ENCODE measurements at regions not wholly inside any gene's neighbourhood (a gene's known extent, or its start where the extent isn't known, plus 50 kb on each side); places are given as distances from the start of the nearest gene placed in this dataset.

DNA sequence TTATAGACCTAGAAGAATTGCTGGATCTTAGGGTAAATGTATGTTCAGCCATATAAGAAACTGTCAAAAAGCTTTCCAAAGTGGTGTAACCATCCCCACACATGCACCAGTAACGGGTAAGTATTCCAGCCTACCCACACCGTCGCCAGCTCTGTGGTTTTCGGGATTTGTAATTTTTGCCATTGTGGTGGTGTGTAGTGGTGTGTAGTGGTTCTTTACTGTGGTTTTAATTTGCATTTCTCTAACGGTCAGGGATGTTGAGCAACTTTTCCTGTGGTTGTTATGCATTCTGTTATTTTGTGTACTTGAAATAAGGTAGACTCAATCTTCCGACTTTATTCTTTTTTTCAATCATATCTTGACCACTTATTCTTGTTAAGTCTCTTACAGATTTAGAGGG lies 342.4 kb upstream of the AJAP1 start:
- no peak for DNase-seq (ENCODE audit: low read depth, low spot score)

DNA sequence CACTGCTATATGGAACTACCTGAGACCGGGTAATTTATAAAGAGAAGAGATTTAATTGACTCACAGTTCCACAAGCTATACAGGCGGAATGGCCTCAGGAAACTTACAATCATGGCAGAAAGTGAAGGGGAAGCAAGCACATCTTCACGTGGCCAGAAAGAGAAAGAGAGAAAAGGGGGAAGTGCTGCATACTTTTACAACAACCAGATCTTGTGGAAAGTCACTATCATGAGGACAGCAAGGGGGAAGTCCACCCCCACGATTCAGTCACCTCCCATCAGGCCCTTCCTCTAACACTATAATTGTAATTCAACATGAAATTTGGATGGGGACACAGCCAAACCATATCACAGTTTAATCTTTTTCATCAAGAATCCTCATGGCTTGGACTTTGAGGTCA lies 339.2 kb upstream of the AJAP1 start:
- no peak for DNase-seq (ENCODE audit: low read depth, low spot score)

DNA sequence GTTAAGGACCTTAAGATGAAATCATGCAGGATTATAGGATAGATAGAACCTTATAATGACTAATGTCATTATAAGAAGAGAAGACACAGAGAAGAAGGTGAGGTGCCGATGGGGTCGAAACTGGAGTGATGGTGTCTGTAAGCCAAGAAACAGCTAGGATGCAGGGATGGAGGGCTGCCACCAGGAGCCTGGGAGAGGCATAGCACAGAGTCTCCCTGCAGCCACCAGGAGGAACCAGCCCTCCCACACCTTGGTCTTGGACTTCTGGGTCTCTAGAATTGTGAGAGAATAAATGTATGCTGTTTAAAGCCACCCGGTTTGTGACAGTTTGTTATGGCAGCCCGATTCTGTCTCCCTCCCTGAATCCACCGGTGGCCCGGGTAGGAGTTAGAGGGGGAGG lies 337.2 kb upstream of the AJAP1 start:
- DNase-seq (ENCODE audit: low read depth, low spot score): no peak

DNA sequence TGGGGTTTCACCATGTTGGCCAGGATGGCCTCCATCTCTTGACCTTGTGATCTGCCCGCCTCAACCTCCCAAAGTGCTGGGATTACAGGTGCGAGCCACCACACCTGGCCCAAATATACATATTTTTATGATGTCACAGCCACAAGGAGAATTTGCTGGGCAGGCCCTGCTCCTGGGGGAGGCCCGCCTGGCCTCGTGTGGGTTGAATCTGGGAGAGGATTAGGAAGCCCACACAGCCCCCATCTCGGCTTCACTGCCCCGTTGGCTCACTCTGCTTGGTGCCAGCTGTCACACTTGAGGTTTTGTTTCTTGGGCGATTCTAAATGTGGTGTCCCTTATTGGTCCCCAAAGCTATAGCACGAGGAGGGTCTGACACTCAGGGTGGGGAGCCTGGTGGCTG lies 335.7 kb upstream of the AJAP1 start:
- DNase-seq (ENCODE audit: low read depth, low spot score): no peak

DNA sequence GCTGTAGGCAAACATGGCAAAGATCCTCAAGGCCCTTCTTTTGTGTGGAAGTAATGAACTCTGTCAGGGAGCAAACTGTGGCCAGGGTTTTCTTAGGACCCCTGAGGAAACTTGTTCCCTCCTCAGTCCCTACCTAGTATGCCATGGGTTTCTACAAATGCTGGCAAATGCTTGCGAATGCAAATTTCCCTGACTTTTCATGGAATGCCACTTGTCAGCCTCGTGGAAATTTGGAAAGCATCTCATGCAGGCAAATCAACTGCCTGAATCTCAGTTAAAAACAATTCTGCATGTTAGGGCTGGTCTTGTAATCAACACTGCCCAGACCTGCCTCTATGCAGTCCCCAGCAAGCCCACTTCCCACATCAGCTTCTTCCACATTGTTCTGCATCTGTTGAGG lies 334.9 kb upstream of the AJAP1 start:
- no peak for DNase-seq (ENCODE audit: low read depth, low spot score)

DNA sequence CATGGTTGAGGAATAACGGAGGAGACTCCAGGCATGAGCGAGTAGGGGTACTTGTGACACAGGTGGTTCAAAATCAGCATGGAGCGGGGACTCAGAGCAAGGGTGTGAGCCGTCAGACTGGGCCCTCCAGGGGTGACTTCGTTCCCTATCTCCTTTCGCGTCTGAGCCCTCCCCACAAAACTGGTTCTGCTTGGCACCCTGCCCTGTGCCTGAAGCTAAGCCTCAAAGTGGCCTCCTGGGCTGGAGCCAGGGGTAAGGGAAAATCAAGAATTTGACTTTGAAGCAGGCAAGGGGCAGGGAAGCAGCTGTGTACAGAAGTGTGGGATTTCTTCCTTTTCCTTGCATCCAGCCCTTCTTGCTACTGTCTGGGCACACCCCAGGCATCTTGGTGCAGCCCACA lies 331.5 kb upstream of the AJAP1 start:
- DNase-seq (ENCODE audit: low read depth, low spot score): no peak

DNA sequence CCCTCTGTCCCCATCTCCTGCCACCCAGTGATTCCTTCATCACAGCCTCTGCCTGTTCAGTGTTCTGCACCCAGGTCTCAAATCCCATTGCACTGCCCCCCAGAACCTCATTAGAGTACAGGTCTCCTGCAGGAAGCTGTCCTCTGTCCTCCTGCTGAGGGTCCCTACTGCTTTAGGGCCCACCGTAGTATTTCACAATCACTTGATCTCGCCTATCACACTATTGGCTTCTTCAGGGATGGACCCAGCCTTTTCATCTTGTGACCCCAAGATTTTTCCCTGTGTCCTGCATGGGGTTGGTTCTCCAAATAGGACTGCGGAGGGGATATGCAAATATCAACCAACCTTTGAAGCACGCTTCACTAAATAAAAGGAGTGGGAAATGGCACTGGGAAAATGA lies 331.1 kb upstream of the AJAP1 start:
- no peak for DNase-seq (ENCODE audit: low read depth, low spot score)

DNA sequence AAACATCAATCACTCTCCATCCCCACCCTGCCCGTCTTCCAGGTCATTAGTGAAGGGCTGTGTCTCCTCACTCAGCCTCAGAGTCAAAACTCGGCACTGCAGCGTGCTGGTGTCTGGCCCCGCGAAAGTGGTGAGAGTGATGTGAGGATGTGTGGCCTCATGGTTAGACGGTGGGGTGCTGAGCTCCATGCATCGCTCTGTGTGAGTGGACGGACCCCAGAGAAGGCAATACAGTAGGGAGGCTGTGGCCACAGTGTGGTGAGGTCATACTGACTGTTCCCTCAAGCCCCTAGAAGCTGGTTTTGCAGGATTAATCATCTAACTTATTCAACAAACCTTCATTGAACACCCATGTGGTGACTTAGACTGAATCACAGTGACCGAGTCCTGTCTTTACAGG lies 329.9 kb upstream of the AJAP1 start:
- no peak for DNase-seq (ENCODE audit: low read depth, low spot score)

DNA sequence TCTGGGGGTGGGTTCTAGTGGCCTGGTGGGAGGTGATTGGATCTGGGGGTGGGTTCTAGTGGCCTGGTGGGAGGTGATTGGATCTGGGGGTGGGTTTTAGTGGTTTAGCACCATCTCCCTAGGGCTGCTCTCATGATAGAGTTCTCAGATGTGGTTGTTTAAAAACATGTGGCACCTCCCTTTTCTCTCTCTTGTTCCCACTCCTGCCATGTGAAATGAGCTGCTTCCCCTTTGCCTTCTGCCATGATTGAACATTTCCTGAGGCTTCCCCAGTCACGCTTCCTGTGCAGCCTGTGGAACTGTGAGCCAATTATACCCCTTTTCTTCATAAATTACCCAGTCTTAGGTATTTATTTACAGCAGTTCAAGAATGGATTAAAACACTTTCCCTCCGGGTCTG lies 327.3 kb upstream of the AJAP1 start:
- DNase-seq (ENCODE audit: low read depth, low spot score): no peak

DNA sequence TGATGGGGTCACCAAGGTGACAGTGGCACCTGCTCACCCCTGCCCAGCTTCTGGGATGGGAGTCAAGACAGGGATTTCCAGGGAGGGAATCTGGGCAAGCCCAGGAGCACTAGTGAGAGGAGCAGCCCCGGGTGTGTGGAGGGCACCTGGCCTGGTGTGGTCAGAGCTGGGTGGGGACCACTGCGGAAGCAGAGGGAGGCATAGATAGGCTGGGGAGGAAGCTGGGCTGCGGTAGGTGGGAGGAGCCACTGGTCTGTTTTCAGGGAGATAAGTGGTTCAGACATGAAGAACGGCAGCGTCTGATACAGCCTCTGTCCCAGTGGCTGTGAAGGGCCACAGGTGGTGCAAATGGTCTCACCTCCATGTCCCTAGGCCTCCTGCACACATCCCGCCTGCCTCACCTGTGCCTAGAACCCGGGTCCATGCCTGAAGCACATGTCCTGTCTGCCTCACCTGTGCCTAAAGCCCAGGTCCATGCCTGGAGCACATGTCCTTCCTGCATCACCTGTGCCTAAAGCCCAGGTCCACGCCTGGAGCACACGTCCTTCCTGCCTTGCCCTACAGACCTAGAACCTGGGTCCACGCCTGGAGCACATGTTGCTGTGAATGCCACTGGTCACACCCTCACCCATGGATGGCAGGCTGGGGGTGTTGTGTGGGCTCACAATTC lies 325.9 kb upstream of the AJAP1 start:
- no peak for DNase-seq (ENCODE audit: low read depth, low spot score)

DNA sequence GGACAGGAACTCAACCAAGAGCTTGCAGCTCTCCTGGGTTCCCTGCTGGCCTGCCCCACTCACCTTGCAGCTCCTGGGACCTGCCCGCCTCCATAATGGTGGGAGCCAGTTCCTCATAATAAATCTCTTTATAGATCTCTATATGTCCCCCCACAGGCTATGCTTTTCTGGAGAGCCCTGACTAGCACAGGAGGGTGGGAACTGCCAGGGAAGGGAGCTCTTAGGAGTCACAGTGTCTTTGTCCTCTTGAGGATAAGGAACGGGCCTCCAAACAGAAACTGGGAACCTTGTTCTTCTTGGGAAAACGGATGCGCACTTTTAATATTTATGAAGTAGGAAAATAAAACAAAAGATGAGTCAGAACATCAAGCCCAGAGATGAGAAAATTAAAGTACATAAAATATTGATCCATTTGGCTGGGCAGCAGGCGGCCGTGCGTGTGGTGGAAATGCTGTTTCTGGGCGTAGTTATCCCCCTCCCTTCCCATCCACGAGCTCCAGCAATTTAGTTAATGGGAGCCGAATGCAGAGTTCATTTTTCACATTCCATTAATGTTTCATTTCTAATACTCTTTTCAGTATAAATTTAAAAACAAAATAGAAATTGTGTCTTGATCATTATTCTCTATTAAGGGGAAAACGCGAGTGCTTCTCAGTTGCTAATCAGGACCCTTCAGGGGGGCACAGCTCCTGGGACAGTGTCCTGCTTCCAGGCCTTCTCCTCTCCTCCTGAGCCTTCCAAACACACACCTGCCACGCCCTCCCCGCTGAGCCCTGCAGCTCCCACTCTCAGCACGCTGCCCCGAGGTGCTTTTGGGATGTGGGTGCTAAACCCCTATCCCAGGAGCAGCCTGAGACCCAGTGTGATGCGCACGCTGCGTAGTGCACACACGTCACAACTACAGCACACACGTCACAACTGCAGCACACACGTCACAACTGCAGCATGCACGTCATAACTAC lies 323.3 kb upstream of the AJAP1 start:
- DNase-seq (ENCODE audit: low read depth, low spot score): no peak

DNA sequence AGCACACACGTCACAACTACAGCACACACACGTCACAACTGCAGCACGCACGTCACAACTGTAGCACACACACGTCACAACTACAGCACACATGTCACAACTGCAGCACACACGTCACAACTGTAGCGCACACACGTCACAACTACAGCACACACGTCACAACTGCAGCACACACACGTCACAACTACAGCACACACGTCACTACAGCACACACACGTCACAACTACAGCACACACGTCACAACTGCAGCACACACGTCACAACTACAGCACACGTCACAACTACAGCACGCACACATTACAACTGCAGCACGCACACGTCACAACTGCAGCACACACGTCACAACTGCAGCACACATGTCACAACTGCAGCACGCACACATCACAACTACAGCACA lies 322.6 kb upstream of the AJAP1 start:
- no peak for DNase-seq (ENCODE audit: low read depth, low spot score)

DNA sequence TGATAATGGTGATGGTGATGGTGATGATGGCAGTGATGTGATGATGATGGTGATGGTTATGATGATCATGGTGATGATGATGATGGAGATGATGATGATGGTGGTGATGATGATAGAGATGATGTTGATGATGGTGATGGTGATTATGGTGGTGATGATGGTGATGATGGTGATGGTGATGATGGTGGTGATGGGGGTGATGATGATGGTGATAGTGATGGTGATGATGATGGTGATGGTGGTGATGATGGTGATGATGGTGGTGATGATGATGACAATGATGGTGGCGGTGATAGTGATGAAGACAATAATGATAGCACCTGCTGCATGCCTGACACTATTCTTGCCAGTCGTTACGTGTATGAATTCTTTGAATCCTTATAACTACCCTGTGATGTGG lies 317.9 kb upstream of the AJAP1 start:
- no peak for DNase-seq (ENCODE audit: low read depth, low spot score)

DNA sequence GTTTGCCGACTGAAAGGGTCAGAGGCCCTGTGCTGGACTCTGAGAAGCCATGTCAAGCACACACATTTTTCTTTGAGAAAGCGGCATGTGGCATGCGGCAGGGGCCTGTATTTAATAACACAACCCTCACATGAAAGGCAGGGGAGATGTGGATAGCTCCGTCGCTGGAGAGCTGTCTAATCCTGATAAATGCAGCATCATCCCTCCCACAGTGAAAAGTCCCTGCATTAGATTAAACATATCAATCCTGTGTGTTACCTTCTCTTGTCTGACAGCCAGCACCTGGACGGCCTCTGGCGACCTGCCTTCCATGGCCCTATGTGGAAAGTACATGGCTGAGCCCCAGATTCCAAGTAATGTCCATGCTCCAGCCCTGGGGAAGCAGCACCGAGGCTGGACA lies 313.0 kb upstream of the AJAP1 start:
- DNase-seq (ENCODE audit: low read depth, low spot score): no peak

DNA sequence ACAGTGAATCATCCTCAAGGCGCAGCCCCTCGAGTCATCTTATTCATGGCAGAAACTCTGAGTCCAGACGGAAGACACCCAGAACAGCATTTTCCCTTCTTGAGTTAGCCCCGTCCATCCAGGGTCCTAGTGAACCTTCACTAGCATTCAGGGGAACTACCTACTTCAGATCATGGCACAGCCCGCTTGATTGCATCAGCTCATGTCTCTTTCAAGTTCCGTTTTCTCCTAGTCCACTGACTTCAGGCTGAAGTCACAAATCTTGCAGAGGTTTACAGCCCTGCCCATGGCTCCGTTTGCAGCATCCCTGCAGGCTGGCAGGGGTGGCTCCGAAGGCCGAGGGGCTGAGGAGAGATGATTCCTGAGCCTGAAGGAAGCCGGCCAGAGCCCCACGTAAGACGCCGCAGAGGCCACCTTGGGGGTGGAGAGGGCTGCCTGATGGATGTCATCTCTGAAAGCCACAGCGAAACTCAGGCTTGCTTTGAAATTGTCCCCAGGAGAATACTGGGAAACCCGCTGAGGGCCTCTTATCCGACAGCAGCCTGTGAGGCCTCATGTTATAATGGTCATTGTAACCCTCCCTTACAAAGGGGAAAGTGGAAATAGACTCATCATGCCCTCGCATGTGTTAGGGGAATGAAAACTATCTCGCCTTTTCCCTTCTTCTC lies 310.2 kb upstream of the AJAP1 start:
- no peak for DNase-seq (ENCODE audit: low read depth, low spot score)

DNA sequence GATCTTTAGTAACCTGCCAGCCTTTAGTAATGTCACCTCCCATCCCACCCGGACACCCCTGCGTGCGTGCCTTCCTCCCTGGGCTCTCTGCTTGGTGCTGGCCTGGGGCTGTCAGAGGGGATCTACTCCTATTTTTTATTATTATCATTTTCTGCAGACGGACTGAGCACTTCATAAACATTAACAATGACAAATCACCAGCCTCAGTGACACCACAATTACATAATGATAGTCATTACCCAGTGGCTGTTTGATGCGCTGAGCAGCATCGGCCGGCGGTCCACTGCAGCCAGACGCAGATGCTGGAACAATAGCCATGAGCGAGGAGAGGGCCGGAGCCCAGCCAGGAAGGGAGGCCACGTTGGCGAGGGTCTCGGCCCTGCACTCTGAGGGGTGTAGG lies 309.3 kb upstream of the AJAP1 start:
- DNase-seq (ENCODE audit: low read depth, low spot score): no peak

DNA sequence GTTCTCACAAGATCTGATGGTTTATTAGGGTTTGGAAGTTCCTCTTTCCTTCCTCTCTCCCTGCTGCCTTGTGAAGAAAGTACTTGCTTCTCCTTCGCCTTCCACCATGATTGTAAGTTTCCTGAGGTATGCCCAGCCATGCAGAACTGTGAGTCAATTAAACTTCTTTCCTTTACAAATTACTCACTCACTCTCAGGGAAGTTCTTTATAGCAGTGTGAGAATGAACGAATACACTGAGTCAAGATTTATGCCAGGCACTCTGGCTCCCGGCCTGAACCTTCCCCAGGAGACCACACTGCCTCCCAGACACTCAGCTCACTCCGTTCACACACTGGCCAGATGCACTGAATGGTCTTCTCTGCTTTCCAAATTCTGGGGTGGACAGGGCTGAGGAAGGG lies 308.3 kb upstream of the AJAP1 start:
- DNase-seq (ENCODE audit: low read depth, low spot score): no peak

DNA sequence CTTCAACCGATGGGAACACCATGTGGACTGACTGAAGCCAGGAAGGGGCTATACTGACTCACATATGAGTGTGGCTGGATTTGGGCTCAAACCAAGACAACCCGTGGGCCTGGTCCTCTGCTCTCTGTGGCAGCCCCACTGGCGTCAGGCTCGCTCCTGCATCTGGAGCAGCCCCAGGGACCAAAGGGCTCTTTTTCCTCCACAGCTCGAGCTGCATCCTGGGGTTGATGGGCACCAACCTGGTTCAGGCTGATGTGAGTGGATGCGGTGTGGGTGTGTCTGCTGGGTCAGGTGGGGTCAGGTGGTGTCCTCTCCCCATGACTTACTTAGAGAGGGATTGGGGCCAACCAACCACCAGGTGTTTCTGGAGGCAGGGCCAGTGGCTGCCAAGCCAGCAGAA lies 303.0 kb upstream of the AJAP1 start:
- DNase-seq (ENCODE audit: low read depth, low spot score): no peak

DNA sequence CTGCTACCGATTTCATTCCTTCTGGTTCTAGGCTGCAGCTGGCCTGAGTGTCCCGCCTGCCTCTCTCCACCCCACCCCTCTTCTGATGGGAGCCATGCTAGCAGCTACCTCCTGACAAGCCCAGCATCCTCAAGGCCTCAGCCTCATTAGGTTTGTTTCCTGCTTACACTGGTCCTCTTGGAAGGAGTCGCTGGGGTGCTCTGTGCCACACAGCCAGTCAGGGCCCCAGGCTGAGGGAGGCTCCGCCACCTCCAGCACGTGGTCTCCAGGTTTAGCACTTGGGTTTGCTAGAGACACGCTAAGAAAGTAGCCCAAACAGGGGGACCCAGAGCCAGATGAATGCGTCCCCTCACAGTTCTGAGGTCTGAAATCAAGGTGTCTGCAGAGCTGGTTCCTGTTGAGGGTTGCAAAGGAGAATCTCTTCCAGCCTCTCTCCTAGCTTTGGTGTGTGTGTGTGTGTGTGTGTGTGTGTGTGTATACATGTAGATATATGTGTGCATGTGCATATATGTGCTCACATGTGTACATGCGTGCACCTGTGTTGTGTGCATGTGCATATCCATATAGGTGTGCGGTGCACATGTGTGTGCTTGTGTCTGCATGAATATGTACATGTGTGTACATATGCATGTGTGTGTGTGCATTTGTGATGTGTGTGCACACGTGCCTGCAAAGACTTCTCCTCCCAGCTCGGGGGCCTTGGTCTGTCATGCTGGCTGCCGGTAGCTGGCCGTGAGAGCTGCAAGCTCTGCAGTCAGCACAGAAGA lies 301.1 kb upstream of the AJAP1 start:
- DNase-seq (ENCODE audit: low read depth, low spot score): no peak

DNA sequence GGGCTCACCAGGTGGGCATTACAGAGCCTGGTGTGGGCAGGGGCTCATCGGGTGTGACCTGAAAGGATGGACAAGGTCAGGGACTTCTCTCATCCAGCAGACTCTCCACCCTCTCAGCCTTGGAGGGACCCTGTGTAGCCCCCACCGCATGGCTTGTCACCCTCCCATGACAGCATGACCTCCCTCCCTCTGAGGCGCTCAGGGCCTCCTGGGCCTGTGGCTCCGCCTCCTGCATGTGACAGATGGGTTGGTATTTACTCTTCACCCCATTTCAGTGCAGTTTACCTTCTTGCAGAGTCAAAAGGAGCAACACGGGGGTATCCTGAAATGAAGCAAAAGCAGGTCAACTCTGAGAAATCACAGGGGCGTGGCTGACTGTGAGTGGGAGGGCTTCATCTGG lies 298.6 kb upstream of the AJAP1 start:
- DNase-seq (ENCODE audit: low read depth, low spot score): no peak

DNA sequence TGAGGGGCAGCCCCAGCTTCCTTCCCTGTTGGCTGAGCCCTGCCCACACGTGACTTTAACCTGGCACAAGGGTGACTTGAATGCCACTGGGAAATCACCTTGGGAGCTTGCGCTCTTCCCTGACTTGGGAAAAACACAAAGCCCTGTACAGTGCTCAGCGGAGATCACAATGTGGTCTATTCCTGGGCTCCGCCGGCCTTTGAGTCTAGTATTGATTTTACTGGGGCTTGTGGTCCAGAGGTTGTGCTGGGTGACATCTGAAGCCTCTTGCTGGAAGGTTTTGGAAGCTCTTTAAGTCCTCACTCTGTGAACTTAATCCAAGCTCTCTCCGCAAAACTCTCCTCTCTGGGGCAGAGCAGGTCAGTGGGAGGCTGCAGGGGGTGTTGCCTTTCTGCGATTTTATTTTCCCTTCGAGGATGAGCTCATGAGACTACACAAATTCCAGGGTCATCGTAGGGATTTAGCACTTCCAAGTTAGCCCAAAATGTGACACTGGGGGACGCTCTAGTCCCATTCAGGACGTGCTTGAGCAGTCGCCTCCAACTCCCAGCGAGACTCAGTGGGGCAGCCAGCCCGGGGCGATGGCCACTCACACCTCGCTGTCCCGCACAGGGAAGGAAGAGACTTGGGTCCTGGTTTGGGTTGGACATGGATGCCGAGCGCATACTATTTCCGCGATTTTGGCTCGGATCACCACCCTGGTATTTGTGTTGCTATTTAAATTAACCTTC lies 291.9 kb upstream of the AJAP1 start:
- no peak for DNase-seq (ENCODE audit: low read depth, low spot score)

Data from activated naive CD8-positive, alpha-beta T cell treated with anti-CD3 and anti-CD28 coated beads, Interleukin-2, amount 50 U/mL, for 16 hours (primary cell).